Esophagus muscularis mucosa (tissue), 2 donors: ENCODE measurements at regions not wholly inside any gene's neighbourhood (a gene's known extent, or its start where the extent isn't known, plus 50 kb on each side); places are given as distances from the start of the nearest gene placed in this dataset.

Experiments
- POLR2A ChIP-seq: fragments of 450-650 bp; IDR thresholded peaks from one replicate; pipeline ENCODE4 v1.6.1; 2017; ENCODE audit warnings: antibody characterized with exemption, moderate library complexity, mild to moderate bottlenecking, low read depth
- POLR2AphosphoS5 ChIP-seq, 2 donors: sonication (generic); formaldehyde crosslinking; IDR thresholded peaks; one replicate each; pipeline ENCODE4 v1.6.1; 2017; ENCODE audit warnings: antibody characterized with exemption in 2 of 2

DNA sequence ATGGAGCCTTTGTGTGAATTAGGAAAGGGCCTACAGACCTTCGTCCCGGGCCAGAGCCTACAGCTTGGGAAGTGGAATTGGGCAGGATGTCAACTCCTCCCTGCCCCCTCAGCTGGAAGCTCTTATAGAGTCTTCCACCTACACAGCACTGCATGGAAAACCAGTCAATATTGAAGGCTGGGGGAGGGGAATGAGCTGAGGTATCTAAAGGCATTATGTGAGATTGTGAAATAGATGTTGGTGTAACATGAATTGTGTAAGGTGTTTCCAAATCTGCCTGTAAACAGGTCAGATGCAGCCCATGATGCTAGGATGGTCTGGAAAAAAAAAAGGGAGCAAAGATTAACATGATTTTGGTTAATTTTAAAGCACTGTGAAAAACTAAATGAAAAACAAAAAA lies 433.5 kb upstream of the POU3F3 start:
- TF ChIP-seq POLR2AphosphoS5 (IDR thresholded peaks at IDR 0.05) (no peak), POLR2A (no peak)
